ENCODE measurements at regions not wholly inside any gene's neighbourhood (a gene's known extent, or its start where the extent isn't known, plus 50 kb on each side); places are given as distances from the start of the nearest gene placed in this dataset.

DNA sequence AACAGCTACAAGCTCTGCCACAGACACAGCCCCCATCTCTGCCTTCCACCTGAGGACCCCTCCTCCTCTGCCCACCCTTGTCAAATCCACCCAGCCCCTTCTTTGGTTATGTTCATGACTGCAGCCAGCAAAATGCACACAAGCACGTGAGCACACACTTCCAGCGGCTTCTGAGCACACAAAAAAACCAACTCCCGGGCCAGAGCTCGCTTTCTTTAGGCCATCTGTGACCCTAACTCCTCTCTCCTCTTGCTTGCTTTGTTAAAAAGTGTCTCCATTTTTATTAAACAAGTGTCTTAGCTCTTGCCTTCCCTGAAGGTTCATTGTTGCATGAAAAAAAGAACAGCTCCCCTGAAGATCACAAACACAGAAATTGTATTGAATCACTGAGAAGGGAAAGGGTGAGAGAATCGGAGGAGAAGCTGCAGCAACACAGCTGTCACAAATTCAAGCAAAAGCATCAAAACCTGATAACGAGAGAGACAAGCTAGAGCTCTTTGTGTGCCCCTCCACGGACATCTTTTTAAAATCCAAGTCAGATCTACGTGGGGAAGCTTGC is 142.1 kb downstream of the CD83 start (continued):
- no peak for TF ChIP-seq ARID5B (CRISPR knock-in tag; IDR thresholded peaks at IDR 0.05)

DNA sequence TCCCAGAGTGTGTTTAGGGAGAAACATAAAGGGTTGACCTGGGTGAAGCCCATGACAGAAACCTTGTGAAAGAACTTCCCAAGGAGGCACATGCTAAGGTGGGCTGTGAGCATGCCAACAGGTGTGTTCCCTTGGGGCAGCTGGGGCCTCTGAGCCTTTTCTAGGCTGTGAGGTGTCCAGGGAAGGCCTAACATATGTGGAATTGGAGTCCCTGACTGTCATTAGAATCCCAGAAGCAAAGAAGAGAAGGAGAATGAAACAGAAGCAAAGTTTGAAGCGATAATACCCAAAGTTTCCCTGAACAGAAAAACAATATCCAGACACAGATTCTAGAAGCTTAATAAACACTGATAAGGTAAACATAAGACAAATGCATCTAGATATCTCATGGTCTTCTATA is 143.3 kb downstream of the CD83 start:
- Histone ChIP-seq H3K36me3 (replicated peaks in 1 of 2; ENCODE audit: control insufficient read depth in 1 of 2, insufficient read depth in 2 of 2, low read length in 2 of 2) (no peaks in the 10 kb centered on the region), H3K4me2 (ENCODE audit: low read depth, low read length) (no peak overlapping the region), H3K4me1 (ENCODE audit: insufficient read depth, low read length) (no peaks in the 10 kb centered on the region), H3K27me3 (ENCODE audit: control insufficient read depth in 1 of 2, insufficient read depth in 2 of 2, low read length in 2 of 2) (peaks cover 0 to 7% of the 10 kb centered on the region in 2 experiments; a peak in 1 of 5 replicates), H3K4me3 (replicated peaks in 1 of 3; ENCODE audit: insufficient read depth in 1 of 3, low read depth in 2 of 3, low read length in 3 of 3) (no peak overlapping the region), H3K9ac (ENCODE audit: insufficient read depth, low read depth, low read length) (no peak overlapping the region), H3K79me2 (ENCODE audit: insufficient read depth, low read length) (no peaks in the 10 kb centered on the region), H3K9me3 (ENCODE audit: low read length) (peaks cover 21% of the 10 kb centered on the region), H2AFZ (ENCODE audit: low read length) (no peak overlapping the region), H4K20me1 (ENCODE audit: insufficient read depth, low read length) (no peaks in the 10 kb centered on the region), H3K27ac (ENCODE audit: extremely low read length, insufficient read depth, low read length) (no peak overlapping the region)
- in situ Hi-C loops (cut with HindIII; ENCODE audit: extremely low pct_ligation_motif_present, low pct_unique_long_range_greater_than_20kb): no loop called here
- WGBS (ENCODE audit: low lambda C conversion rate): 24% methylated on average over 1 of the region's 1 CpG
- ChIA-PET POLR2A (no interaction called here), CTCF (ENCODE audit: low intra/inter-chr PET ratio, low total read pairs) (no interaction called here)
- intact Hi-C loops (cut with micrococcal nuclease; ENCODE audit: unreplicated experiment): no loop called here
- DNase-seq (ENCODE audit: low spot score): no peak
- FAIRE-seq: no peak
- no peak for TF ChIP-seq ZFP41 (CRISPR knock-in tag; IDR thresholded peaks at IDR 0.05; ENCODE audit: borderline replicate concordance)
- no peak for TF ChIP-seq PBX2 (CRISPR knock-in tag; IDR thresholded peaks at IDR 0.05)
- no peak for TF ChIP-seq ZNF142 (CRISPR knock-in tag; IDR thresholded peaks at IDR 0.05)
- TF ChIP-seq TOE1 (CRISPR knock-in tag; IDR thresholded peaks at IDR 0.05): no peak
- no peak for TF ChIP-seq SIN3A (IDR thresholded peaks at IDR 0.05; ENCODE audit: borderline replicate concordance, low read depth, low read length)
- TF ChIP-seq ZNF570 (CRISPR knock-in tag; IDR thresholded peaks at IDR 0.05; ENCODE audit: borderline replicate concordance): no peak
- no peak for ATAC-seq
- no TSS peak for BruUV-seq (replicated peaks)

Measured in HepG2 (cell line).